ENCODE measurements at regions not wholly inside any gene's neighbourhood (a gene's known extent, or its start where the extent isn't known, plus 50 kb on each side); places are given as distances from the start of the nearest gene placed in this dataset.

- Histone ChIP-seq H2AFZ (ENCODE audit: low read length) (no peak overlapping the region), H3K27me3 (ENCODE audit: control insufficient read depth in 1 of 2, insufficient read depth in 2 of 2, low read length in 2 of 2) (no peaks in the 10 kb centered on the region), H3K36me3 (replicated peaks in 1 of 2; ENCODE audit: control insufficient read depth in 1 of 2, insufficient read depth in 2 of 2, low read length in 2 of 2) (no peaks in the 10 kb centered on the region), H3K4me3 (replicated peaks in 1 of 3; ENCODE audit: insufficient read depth in 1 of 3, low read depth in 2 of 3, low read length in 3 of 3) (no peak overlapping the region), H3K9ac (ENCODE audit: insufficient read depth, low read depth, low read length) (no peak overlapping the region), H3K79me2 (ENCODE audit: insufficient read depth, low read length) (no peaks in the 10 kb centered on the region), H3K9me3 (ENCODE audit: low read length) (no peaks in the 10 kb centered on the region), H3K27ac (ENCODE audit: extremely low read length, insufficient read depth, low read length) (no peak overlapping the region), H4K20me1 (ENCODE audit: insufficient read depth, low read length) (no peaks in the 10 kb centered on the region), H3K4me2 (ENCODE audit: low read depth, low read length) (no peak overlapping the region), H3K4me1 (ENCODE audit: insufficient read depth, low read length) (no peaks in the 10 kb centered on the region)
- ChIA-PET POLR2A (no interaction called here), CTCF (ENCODE audit: low intra/inter-chr PET ratio, low total read pairs) (no interaction called here)
- 0% methylated on average over 2 of the region's 2 CpGs for WGBS (ENCODE audit: low lambda C conversion rate)
- no TSS peak for BruUV-seq (replicated peaks)
- intact Hi-C loops (cut with micrococcal nuclease; ENCODE audit: unreplicated experiment), result no loop called here
- TF ChIP-seq ZNF589 (CRISPR knock-in tag; conservative IDR thresholded peaks at IDR 0.05) (no peak), IRF2 (CRISPR knock-in tag; IDR thresholded peaks at IDR 0.05) (no peak)
- FAIRE-seq (no peak), DNase-seq (ENCODE audit: low spot score) (no peak), ATAC-seq (no peak)
- in situ Hi-C loops (cut with HindIII; ENCODE audit: extremely low pct_ligation_motif_present, low pct_unique_long_range_greater_than_20kb), result no loop called here
These were observed 93.7 kb upstream of the SPON1 start for GRCh38 chr11:13868710-13869397.

DNA sequence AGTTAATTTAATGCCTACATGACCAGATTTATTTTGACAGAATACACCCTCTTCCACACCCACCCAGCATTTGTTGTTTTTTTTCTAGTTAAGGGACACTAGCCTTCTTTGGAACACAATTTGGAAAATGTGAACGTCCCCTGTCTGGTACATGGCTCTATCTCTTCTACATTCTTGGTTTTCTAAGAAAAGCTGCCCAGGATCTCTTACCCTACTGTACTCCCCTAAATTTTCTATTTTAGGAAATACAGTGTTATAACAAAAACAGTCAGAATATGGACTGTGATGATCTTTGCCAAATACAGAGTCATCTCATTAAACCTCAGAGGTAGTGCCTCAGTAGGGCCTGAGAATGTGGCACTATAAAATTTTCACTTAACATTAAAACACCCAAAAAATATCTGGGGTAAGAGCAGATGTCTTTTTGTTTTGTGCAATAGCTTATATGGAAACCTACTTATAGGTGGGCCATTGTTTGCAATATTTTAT, 93.1 kb upstream of the SPON1 start:
- in situ Hi-C loops (cut with HindIII; ENCODE audit: extremely low pct_ligation_motif_present, low pct_unique_long_range_greater_than_20kb), result no loop called here
- CTCF ChIA-PET (ENCODE audit: low intra/inter-chr PET ratio, low total read pairs), result no interaction called here
- Histone ChIP-seq H3K36me3 (replicated peaks in 1 of 2; ENCODE audit: control insufficient read depth in 1 of 2, insufficient read depth in 2 of 2, low read length in 2 of 2) (no peaks in the 10 kb centered on the region), H3K27me3 (ENCODE audit: control insufficient read depth in 1 of 2, insufficient read depth in 2 of 2, low read length in 2 of 2) (no peaks in the 10 kb centered on the region), H3K4me1 (ENCODE audit: insufficient read depth, low read length) (no peaks in the 10 kb centered on the region), H3K4me3 (replicated peaks in 1 of 3; ENCODE audit: insufficient read depth in 1 of 3, low read depth in 2 of 3, low read length in 3 of 3) (no peak overlapping the region), H3K27ac (ENCODE audit: extremely low read length, insufficient read depth, low read length) (no peak overlapping the region), H3K79me2 (ENCODE audit: insufficient read depth, low read length) (no peaks in the 10 kb centered on the region), H3K9me3 (ENCODE audit: low read length) (no peaks in the 10 kb centered on the region), H3K9ac (ENCODE audit: insufficient read depth, low read depth, low read length) (no peak overlapping the region), H2AFZ (ENCODE audit: low read length) (no peak overlapping the region), H3K4me2 (ENCODE audit: low read depth, low read length) (no peak overlapping the region), H4K20me1 (ENCODE audit: insufficient read depth, low read length) (no peaks in the 10 kb centered on the region)
- intact Hi-C loops (cut with micrococcal nuclease; ENCODE audit: unreplicated experiment), result no loop called here
- POLR2A ChIA-PET, result no interaction called here
- DNase-seq (ENCODE audit: low spot score) (no peak), ATAC-seq (no peak), FAIRE-seq (no peak)
- WGBS (ENCODE audit: low lambda C conversion rate), result 0% methylated on average over 1 of the region's 1 CpG
- no TSS peak for BruUV-seq (replicated peaks)
- TF ChIP-seq ZNF552 (CRISPR knock-in tag; IDR thresholded peaks at IDR 0.05; ENCODE audit: borderline replicate concordance) (no peak), IRF1 (CRISPR knock-in tag; IDR thresholded peaks at IDR 0.05; ENCODE audit: low read depth) (no peak), POGK (CRISPR knock-in tag; conservative IDR thresholded peaks at IDR 0.05) (no peak), ZFP90 (CRISPR knock-in tag; IDR thresholded peaks at IDR 0.05; ENCODE audit: borderline replicate concordance) (no peak), FOXO4 (CRISPR knock-in tag; conservative IDR thresholded peaks at IDR 0.05) (no peak), NPAS2 (CRISPR knock-in tag; IDR thresholded peaks at IDR 0.05; ENCODE audit: borderline replicate concordance) (no peak)
- TF ChIP-seq, protein P1, sequence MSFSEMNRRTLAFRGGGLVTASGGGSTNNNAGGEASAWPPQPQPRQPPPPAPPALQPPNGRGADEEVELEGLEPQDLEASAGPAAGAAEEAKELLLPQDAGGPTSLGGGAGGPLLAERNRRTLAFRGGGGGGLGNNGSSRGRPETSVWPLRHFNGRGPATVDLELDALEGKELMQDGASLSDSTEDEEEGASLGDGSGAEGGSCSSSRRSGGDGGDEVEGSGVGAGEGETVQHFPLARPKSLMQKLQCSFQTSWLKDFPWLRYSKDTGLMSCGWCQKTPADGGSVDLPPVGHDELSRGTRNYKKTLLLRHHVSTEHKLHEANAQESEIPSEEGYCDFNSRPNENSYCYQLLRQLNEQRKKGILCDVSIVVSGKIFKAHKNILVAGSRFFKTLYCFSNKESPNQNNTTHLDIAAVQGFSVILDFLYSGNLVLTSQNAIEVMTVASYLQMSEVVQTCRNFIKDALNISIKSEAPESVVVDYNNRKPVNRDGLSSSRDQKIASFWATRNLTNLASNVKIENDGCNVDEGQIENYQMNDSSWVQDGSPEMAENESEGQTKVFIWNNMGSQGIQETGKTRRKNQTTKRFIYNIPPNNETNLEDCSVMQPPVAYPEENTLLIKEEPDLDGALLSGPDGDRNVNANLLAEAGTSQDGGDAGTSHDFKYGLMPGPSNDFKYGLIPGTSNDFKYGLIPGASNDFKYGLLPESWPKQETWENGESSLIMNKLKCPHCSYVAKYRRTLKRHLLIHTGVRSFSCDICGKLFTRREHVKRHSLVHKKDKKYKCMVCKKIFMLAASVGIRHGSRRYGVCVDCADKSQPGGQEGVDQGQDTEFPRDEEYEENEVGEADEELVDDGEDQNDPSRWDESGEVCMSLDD (CRISPR knock-in tag; IDR thresholded peaks at IDR 0.05; ENCODE audit: borderline replicate concordance), result no peak
